A673 (cell line): ENCODE measurements at regions not wholly inside any gene's neighbourhood (a gene's known extent, or its start where the extent isn't known, plus 50 kb on each side); places are given as distances from the start of the nearest gene placed in this dataset.

Experiments
- BruUV-seq: library from RNA; stranded (reverse); fragments of 400-500 nt; replicated peaks from 2 replicates; lab custom pipeline; 2021; lab: Mats Ljungman, UMichigan
- CTCF ChIA-PET: fragments of 300-600 bp; sonication (Branson Sonifier 250); formaldehyde crosslinking; loops from one replicate; lab custom pipeline; 2022; ENCODE audit warnings: antibody characterized with exemption; lab: Charles Lee
- POLR2A ChIA-PET: fragments of 300-600 bp; sonication (Branson Sonifier 250); formaldehyde crosslinking; loops from one replicate; lab custom pipeline; 2022; ENCODE audit warnings: antibody characterized with exemption; ENCODE audit not compliant: low non-redundant PET; lab: Charles Lee
- DNase-seq: peaks from one replicate; pipeline ENCODE4 v3.0.0-alpha.2; 2015; ENCODE audit warnings: low spot score
- H3K27ac ChIP-seq: fragments of 200-600 bp; sonication (generic); 2 replicates; pipeline ENCODE4 v1.5.1; 2016; ENCODE audit warnings: mixed run types, low read depth, mild to moderate bottlenecking, mixed read lengths, antibody characterized with exemption, low read length; ENCODE audit not compliant: poor library complexity, severe bottlenecking
- H3K27me3 ChIP-seq: fragments of 200-600 bp; sonication (generic); replicated peaks from 2 replicates; pipeline ENCODE4 v1.6.1; 2017; ENCODE audit warnings: mixed run types, low read depth, mild to moderate bottlenecking, mixed read lengths, antibody characterized with exemption, low read length; ENCODE audit not compliant: insufficient read depth, poor library complexity
- H3K36me3 ChIP-seq: fragments of 200-600 bp; sonication (generic); 2 replicates; pipeline ENCODE4 v1.6.1; 2016; ENCODE audit warnings: mixed run types, mild to moderate bottlenecking, mixed read lengths, antibody characterized with exemption, low read length; ENCODE audit not compliant: insufficient read depth, poor library complexity, severe bottlenecking
- H3K4me1 ChIP-seq: fragments of 200-600 bp; sonication (generic); 2 replicates; pipeline ENCODE4 v1.6.1; 2017; ENCODE audit warnings: mixed run types, mild to moderate bottlenecking, mixed read lengths, antibody characterized with exemption, low read length; ENCODE audit not compliant: insufficient read depth, poor library complexity, severe bottlenecking
- H3K4me3 ChIP-seq: fragments of 200-600 bp; sonication (generic); 2 replicates; pipeline ENCODE4 v1.5.1; 2016; ENCODE audit warnings: low read depth, mixed run types, mild to moderate bottlenecking, mixed read lengths, low read length; ENCODE audit not compliant: poor library complexity, severe bottlenecking
- H3K9me3 ChIP-seq: fragments of 200-600 bp; sonication (generic); 2 replicates; pipeline ENCODE4 v1.6.1; 2016; ENCODE audit warnings: mixed run types, low read depth, mild to moderate bottlenecking, mixed read lengths, antibody characterized with exemption, low read length; ENCODE audit not compliant: poor library complexity, severe bottlenecking
- EZH2 ChIP-seq: fragments of 200-600 bp; sonication (generic); IDR thresholded peaks from 2 replicates; pipeline ENCODE4 v1.6.1; 2017; ENCODE audit warnings: borderline replicate concordance, low read depth, mild to moderate bottlenecking, mixed read lengths, antibody characterized with exemption, low read length; ENCODE audit not compliant: poor library complexity, severe bottlenecking
- intact Hi-C: fragments of 100-400 bp; cut with micrococcal nuclease; formaldehyde crosslinking; loops from one replicate; pipeline ENCODE4 v1.10.0; 2022; ENCODE audit not compliant: unreplicated experiment
- TF ChIP-seq, protein P1 (sequence below): fragments of 300-800, 200-600 bp; sonication (generic); conservative IDR thresholded peaks from 2 replicates; pipeline ENCODE4 v1.5.1; 2017; ENCODE audit warnings: low read depth, mild to moderate bottlenecking, antibody characterized with exemption, low read length, moderate library complexity, mixed read lengths

DNA sequence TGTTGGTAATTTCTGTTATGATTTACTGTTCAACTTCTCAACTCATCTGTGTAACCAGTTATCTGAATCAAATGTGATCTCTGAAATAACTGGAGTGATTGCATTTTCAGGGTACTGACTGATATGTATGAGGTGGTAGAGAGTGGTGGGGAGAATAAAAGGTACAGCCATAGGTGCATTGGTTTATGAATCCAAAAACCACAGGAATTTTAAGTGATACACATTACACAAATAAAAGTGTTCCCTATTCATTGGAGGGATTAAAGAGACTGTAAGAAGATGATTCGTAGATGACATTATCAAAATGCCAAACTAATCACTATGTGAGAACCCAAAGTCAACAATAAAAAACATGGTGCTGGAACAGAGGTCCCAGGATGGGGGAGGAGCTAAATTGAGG is 158.7 kb upstream of the RSPO3 start:
- no TSS peak for BruUV-seq
- no peak overlapping the region for H3K27ac ChIP-seq
- intact Hi-C loops = no loop called here
- DNase-seq = no peak
- H3K36me3 ChIP-seq = no peaks in the 10 kb centered on the region
- no peaks in the 10 kb centered on the region for H3K9me3 ChIP-seq
- TF ChIP-seq, protein P1, sequence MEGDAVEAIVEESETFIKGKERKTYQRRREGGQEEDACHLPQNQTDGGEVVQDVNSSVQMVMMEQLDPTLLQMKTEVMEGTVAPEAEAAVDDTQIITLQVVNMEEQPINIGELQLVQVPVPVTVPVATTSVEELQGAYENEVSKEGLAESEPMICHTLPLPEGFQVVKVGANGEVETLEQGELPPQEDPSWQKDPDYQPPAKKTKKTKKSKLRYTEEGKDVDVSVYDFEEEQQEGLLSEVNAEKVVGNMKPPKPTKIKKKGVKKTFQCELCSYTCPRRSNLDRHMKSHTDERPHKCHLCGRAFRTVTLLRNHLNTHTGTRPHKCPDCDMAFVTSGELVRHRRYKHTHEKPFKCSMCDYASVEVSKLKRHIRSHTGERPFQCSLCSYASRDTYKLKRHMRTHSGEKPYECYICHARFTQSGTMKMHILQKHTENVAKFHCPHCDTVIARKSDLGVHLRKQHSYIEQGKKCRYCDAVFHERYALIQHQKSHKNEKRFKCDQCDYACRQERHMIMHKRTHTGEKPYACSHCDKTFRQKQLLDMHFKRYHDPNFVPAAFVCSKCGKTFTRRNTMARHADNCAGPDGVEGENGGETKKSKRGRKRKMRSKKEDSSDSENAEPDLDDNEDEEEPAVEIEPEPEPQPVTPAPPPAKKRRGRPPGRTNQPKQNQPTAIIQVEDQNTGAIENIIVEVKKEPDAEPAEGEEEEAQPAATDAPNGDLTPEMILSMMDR = no peak
- TF ChIP-seq EZH2 = no peak
- no peaks in the 10 kb centered on the region for H3K27me3 ChIP-seq
- no peaks in the 10 kb centered on the region for H3K4me1 ChIP-seq
- no peak overlapping the region for H3K4me3 ChIP-seq
- CTCF ChIA-PET = no interaction called here
- POLR2A ChIA-PET = no interaction called here

DNA sequence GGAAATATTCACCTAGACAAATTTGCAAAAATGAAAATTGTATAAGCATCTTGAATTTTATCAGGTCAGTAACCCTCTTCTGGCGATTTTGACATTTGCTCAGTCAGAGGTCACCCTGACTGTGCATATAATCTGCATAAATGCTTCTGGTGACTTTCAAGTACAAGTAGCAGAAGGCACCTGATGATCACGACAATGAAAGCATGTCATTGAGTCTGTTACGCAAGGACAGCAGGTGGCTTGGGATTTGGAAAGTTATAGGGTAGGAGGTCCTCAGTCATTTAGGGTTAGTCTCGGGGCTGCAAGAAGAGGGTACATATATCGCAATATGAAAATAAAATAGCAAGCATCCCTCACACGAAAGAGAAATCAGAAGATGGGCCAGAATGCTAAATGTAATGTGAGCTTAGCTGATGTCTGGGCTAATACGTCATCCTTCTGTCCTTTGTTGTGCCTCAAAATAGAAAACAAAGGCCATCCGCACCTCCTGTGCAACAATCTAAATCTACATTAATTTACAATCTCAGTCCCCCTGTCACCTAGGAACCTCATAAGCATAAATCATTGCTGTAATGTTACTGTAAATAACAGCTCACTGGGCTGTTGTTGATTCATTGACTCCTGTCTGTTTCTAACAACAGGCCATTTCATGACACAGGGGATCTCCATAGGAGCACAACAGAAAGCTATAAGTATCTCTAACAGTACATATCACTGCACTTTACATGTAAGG is 155.2 kb upstream of the RSPO3 start:
- TF ChIP-seq, protein P1 = no peak
- Histone ChIP-seq H3K4me3 (no peak overlapping the region), H3K36me3 (no peaks in the 10 kb centered on the region), H3K4me1 (no peaks in the 10 kb centered on the region), H3K27ac (no peak overlapping the region), H3K27me3 (no peaks in the 10 kb centered on the region), H3K9me3 (no peaks in the 10 kb centered on the region)
- ChIA-PET CTCF (no interaction called here), POLR2A (no interaction called here)
- intact Hi-C loops = no loop called here
- DNase-seq = no peak
- no TSS peak for BruUV-seq

DNA sequence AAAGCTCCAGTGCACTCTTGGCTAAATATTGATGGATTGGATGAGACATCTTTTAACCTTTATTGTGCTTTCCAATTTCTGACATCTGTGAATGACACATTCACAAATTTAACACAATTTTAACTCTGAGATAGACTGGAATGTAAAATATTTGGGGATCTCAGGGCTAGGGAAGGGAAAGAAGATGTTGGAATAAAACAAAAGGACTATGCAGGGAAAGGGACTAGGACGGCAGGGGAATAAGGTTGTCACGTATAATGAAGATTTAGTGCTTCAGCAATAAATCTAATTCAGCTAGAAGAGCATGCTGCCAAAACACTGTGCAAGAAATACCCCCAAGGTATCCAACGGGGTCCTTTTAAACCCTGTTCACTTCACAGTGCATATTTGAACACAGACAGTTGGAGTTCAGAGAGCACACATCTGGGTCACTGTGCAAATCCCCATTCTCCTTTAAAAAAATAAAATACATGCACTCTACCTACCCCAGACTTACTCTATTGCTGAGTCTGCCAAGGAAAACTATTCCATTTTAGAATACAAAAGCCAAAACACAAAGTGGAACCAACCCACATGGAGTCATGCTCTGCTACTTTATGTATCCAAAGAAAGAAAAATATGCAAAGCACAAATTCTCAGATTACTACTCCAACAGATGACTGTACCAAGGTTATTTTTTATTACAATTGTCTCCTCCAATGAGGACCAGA is 151.0 kb upstream of the RSPO3 start:
- no TSS peak for BruUV-seq

More for the DNA sequence above, 151.0 kb upstream of the RSPO3 start:
- H3K4me1 ChIP-seq = no peaks in the 10 kb centered on the region
- H3K27me3 ChIP-seq = no peaks in the 10 kb centered on the region
- no peak overlapping the region for H3K27ac ChIP-seq
- no peak overlapping the region for H3K4me3 ChIP-seq
- intact Hi-C loops = no loop called here
- H3K9me3 ChIP-seq = no peaks in the 10 kb centered on the region
- ChIA-PET CTCF (no interaction called here), POLR2A (no interaction called here)
- no peaks in the 10 kb centered on the region for H3K36me3 ChIP-seq
- TF ChIP-seq EZH2 = no peak
- TF ChIP-seq, protein P1 = no peak
- DNase-seq = peak; percentile 3
